Activated CD4-positive, alpha-beta T cell treated with anti-CD3 and anti-CD28 coated beads, Interleukin-2, amount 50 U/mL, for 4 hours (primary cell): ENCODE measurements at regions not wholly inside any gene's neighbourhood (a gene's known extent, or its start where the extent isn't known, plus 50 kb on each side); places are given as distances from the start of the nearest gene placed in this dataset.
"Not testable (repeated sequence)": the region's sequence is repeated elsewhere in the genome, so short reads cannot be mapped to it uniquely, and the experiment has no call there.

Source experiments
- DNase-seq, 2 experiments: peaks; one replicate each; pipeline ENCODE4 v3.0.0-alpha.2; 2020

DNA sequence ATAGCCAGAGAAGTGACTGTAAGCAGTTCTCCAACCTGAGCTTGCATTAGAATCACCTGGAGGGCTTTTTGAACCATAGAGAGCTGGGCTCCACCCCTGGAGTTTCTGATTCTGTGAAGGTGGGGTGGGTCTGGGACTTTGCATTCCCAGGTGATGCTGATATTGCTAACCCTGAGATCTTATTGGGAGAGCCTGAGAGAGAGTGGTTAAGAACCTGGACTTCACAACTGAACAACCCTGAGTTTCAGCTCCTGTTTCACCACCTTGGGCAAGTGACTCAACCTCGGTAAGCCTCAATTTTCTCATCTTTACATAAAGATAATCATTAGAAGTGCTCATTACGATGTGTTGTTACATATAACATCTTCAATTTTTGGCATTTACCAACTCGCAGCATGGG, 498.6 kb downstream of the EBF1 start:
- no peak for DNase-seq

DNA sequence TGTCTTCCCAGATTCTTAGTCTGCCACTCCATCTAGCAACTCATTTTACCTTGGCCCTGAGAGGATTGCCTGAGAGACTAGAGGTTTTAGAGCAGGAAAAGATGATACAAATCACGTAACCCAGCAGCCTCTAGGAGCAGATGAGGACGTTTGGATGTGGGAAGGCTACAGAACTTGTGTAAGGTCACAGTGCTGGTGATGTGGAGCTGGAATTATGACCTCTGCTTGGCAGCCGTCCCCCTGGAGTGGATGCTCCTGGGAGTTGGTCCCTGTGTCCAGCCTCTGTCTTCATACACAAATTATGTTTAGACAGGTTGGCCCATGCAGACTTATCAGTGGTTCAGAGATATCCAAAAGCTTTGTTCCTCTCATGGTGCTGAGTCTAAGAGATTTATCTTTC, 499.0 kb downstream of the EBF1 start:
- DNase-seq: no peak

DNA sequence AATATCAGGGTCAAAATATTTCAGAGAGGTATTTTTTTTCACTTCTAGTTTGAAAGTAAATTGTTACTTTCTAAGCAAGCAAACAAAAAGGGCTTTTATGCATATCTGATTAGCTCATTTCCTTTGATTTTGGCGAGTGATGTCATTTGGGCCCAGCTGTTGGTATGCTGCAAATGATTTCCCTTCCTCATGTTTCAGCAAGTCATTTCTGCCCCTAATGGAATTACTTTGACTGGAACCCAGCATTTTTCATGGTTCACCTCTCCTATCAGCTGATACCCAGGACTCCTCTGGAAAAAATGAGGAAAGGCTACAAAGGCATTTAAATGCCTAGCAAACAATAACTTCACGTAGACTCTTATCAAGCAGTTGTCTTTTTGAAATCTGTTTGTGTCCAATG, 500.6 kb downstream of the EBF1 start:
- no peak for DNase-seq

DNA sequence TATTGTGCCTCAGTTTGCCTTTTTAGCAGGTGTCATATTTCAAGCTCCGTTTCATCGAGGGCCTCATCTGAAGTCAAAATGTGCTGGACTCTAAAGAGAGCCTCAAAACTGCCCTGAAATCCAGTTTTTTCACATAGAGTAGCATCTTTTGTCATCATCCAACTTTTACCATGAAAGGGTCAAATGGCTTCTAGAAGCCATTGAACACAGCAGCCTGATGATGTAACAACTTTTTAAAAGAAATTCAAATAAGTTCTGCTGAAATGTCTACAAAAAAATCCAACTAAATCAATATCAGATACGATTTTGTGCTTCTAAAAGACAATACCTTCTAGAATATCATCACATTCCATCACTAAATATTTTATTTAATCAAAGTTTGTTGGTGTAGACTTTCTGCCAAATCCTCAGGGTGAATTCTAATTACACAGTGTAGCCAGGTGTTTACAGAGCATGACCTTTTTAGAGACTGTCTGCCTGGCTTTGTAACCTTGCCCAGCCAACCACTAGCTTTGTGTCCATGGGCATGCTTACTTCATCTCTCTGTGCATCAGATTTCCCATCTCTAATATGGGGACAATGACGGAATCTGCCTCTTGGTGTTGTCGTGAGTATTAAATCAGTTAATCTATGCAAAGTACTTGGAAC, 505.0 kb downstream of the EBF1 start:
- DNase-seq: no peak

- no peak for DNase-seq
Measured at GRCh38 chr5:158593925-158594324, 505.8 kb downstream of the EBF1 start.

DNA sequence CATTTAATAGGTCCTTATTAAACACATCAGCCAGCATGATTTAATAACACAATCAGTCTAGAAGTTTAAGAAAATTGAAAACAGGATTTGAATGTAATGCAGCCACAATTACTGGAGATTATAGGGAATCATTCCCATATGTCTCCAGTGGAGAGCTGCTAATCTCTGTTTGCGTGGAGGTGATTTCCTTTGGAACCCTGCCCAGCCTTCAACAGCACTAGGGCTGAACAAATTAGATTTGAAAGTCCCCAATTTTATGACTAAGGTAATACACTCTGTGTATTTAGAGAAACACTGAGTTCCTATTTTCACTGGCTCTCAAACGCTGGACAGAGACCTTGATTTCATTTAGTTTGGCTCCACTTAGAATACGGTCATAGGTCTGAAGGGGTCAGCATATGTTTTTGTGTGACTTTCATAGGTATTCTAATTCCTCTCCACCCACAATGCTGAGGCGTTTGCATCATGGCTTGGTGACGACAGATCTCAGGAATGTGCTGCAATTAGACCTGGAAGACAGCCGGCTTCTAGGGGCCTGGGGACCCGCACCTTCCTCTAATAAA, 508.3 kb downstream of the EBF1 start:
- DNase-seq: no peak

- DNase-seq: no peak
Measured at GRCh38 chr5:158590746-158591300, 508.9 kb downstream of the EBF1 start.

- no peak for DNase-seq
Measured at GRCh38 chr5:158589939-158590338, 509.8 kb downstream of the EBF1 start.

DNA sequence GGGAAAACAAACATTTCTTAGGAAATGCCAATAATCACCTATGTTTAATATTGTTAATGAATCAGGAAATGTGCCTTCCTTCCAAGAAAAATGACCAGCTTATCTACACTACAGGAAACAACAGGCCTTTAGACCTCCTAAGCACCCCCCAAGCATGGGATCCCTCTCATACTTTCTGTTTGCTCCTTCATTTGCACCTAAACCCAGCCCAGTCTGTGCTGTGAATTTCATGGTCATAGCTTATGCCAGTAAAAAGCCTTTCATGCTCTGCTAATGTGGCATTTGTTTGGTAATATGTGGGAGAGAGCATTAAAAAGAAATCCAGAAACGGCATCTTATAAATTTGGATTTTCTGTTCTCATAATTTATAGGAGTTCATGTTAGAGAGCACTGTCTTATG, 511.1 kb downstream of the EBF1 start:
- no peak for DNase-seq

GRCh38 chr5:158586054-158586453, 513.7 kb downstream of the EBF1 start:
- DNase-seq: no peak

DNA sequence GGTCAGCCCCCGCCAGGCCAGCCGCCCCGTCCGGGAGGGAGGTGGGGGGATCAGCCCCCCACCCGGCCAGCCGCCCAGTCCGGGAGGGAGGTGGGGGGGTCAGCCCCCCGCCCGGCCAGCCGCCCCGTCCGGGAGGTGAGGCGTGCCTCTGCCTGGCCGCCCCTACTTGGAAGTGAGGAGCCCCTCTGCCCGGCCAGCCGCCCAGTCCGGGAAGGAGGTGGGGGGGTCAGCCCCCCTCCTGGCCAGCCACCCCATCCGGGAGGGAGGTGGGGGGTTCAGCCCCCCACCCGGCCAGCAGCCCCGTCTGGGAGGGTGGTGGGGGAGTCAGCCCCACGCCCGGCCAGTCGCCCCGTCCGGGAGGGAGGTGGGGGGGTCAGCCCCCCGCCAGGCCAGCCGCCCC, 517.0 kb downstream of the EBF1 start:
- not testable (repeated sequence) for DNase-seq

GRCh38 chr5:158573829-158574228, 525.9 kb downstream of the EBF1 start:
- no peak for DNase-seq

DNA sequence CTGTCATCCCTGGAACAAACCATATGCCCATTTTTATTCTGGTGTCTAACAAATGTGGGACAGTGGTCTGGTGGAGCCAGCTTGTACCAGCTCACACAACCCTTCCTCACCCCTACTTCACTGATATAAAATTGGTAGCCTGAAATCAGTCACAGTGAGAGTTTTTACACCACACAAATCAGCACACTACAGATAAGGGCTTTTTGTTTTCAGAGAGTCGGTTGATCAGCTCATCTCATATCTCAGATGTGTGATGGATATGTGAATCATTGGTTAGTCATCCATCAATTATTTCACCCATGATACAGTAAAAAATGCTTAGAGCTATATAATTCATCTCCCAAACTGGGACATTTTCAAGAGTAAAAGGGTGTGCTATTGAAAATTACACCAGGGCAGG, 529.2 kb downstream of the EBF1 start:
- DNase-seq: no peak

GRCh38 chr5:158569534-158569933, 530.2 kb downstream of the EBF1 start:
- DNase-seq: no peak

- DNase-seq: no peak
Measured at GRCh38 chr5:158565017-158565789, 534.5 kb downstream of the EBF1 start.

DNA sequence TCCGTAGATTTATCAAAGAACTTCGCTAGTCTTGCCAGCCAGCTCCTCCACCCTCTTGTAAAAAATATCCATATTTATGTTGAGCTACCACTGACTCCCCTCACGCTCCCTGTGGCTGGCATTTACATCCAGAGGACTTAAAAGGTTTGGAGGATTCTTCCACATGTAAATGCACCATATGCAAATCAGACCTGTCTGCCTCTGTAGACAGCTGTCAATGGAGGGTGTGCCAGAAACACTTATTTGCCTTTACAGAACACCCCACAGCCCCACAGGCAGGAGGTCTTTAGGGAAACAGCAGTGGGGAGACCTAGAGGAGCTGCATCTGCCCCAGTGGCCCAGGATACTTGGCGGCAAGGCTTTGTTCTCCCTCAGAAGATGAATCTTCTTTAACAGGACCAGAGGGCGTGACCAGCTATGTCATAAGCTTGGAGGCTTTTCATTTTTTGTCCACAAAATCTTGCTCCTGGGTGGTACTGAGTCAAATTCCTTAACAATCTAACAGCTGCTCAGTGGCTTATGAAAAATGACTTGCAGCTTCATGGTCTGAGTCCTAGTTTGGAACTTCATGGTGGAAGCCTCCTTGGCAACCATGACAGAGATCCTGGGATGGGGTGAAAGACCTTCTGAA, 535.8 kb downstream of the EBF1 start:
- no peak for DNase-seq

- no peak for DNase-seq
Measured at GRCh38 chr5:158561562-158562190, 538.0 kb downstream of the EBF1 start.

DNA sequence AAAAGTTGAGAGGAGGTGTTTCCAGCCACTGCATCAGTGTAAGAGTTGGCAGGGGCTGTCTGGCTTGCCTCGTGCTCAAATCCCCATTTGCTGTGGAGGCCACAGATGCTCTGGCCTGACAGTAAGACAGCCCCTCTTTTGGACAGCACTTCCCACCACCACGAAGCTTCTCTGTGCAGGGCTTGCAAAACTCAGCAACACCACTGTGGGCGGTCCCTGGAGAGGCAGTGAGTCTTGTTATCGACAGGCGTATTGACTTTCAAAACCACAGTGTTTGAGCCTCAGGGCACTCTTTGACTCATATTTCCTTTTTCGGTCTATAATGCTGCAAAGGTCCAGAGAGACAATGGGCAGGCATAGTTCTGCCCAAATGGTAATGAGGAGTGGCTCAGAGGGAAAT, 539.5 kb downstream of the EBF1 start:
- no peak for DNase-seq

DNA sequence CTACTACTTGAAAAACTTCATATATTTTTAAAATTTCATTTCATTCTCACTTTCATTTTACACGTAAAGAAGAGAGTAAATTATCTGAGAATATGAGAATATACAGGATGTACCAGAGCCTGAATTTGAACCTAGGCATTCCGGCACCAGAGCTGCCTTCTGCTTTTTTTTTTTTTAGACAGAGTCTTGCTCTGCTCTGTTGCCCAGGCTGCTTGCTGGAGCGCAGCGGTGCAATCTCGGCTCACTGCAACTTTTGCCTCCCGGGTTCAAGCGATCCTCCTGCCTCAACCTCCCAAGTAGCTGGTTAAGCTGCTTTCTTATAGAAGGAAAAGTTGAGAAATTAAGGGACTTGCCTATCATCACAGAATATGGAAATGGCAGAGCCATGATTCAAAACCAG, 540.1 kb downstream of the EBF1 start:
- DNase-seq: no peak

GRCh38 chr5:158559066-158559465, 540.6 kb downstream of the EBF1 start:
- DNase-seq: no peak

- no peak for DNase-seq
Measured at GRCh38 chr5:158553962-158554336, 545.8 kb downstream of the EBF1 start.

GRCh38 chr5:158553195-158553961, 546.3 kb downstream of the EBF1 start:
- DNase-seq: no peak
